ENCODE measurements at regions not wholly inside any gene's neighbourhood (a gene's known extent, or its start where the extent isn't known, plus 50 kb on each side); places are given as distances from the start of the nearest gene placed in this dataset.
"Not testable (repeated sequence)": the region's sequence is repeated elsewhere in the genome, so short reads cannot be mapped to it uniquely, and the experiment has no call there.

DNA sequence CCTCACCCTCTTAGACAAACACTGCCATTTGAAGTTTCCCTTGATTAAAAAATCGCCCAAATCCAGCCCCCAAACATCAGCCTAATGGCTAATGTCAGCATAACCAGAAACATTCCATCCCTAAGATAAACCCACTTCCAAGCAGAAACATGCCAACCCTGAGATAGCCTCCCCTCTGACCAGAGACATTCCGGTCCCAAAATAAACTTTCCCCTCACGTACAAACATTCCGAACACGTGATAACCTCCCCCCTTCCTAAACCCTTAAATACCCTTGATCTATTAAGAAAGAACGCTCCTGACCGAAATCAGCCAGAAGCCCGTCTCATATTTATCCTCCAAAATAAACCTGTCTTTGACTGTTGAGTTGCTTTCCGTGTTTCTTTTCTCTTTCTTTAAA, 237.2 kb downstream of the ASMT start:
- no peak overlapping the region for H3K27ac Mint-ChIP-seq
- H3K27me3 Mint-ChIP-seq = peaks cover 1% of the 10 kb centered on the region
- H3K4me3 Mint-ChIP-seq = no peak overlapping the region
- H3K36me3 Mint-ChIP-seq = no peaks in the 10 kb centered on the region
- H3K4me1 Mint-ChIP-seq (ENCODE audit: low read depth) = no peaks in the 10 kb centered on the region
- H3K9me3 Mint-ChIP-seq (ENCODE audit: low read depth) = no peaks in the 10 kb centered on the region

DNA sequence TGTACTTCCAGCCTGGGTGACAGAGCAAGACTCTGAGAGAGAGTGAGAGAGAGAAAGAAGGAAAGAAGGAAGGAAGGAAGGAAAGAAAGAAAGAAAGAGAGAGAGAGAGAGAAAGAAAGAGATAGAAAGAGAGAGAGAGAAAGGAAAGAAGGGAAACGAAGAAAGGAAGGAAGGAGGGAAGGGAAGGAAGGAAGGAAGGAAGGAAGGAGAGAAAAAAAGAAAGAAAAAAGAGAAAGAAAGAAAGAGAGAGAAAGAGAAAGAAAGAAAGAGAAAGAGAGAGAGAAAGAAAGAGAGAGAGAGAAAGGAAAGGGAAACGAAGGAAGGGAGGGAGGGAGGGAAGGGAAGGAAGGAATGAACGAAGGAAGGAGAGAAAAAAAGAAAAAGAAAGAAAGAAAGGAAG, 238.6 kb downstream of the ASMT start:
- Mint-ChIP-seq H3K4me3 (no peak overlapping the region), H3K9me3 (ENCODE audit: low read depth) (no peaks in the 10 kb centered on the region), H3K27me3 (peaks cover 3% of the 10 kb centered on the region), H3K4me1 (ENCODE audit: low read depth) (no peaks in the 10 kb centered on the region), H3K27ac (no peak overlapping the region), H3K36me3 (no peaks in the 10 kb centered on the region)

DNA sequence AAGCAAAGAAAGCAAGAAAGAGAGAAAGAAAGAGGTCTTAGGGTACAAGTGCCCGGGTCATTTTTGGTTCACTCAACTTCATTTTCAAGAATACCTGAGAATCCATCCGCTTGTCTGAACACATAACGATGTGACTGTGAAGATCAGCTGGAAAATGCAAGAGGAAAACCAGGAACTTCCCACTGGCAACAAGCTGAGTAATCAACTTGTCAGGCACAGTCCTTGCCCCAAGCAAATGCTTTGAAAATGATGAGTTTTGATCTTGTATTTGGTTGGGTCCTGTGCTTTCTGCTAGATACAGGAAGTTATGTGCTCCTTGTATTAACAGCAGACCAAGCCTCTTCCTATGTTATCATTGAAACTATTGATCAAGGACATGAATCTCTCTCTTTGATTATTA, 239.1 kb downstream of the ASMT start:
- H3K4me3 Mint-ChIP-seq = no peak overlapping the region
- no peaks in the 10 kb centered on the region for H3K9me3 Mint-ChIP-seq (ENCODE audit: low read depth)
- H3K4me1 Mint-ChIP-seq (ENCODE audit: low read depth) = no peaks in the 10 kb centered on the region
- no peak overlapping the region for H3K27ac Mint-ChIP-seq
- H3K27me3 Mint-ChIP-seq = peaks cover 3% of the 10 kb centered on the region
- H3K36me3 Mint-ChIP-seq = no peaks in the 10 kb centered on the region

GRCh38 chrX:1854861-1855260, 240.0 kb downstream of the ASMT start:
- H3K27ac Mint-ChIP-seq; H3K4me3 Mint-ChIP-seq; H3K36me3 Mint-ChIP-seq; H3K9me3 Mint-ChIP-seq (ENCODE audit: low read depth); H3K27me3 Mint-ChIP-seq; H3K4me1 Mint-ChIP-seq (ENCODE audit: low read depth): not testable (repeated sequence)

- H3K4me3 Mint-ChIP-seq; H3K36me3 Mint-ChIP-seq; H3K27ac Mint-ChIP-seq; H3K9me3 Mint-ChIP-seq (ENCODE audit: low read depth); H3K4me1 Mint-ChIP-seq (ENCODE audit: low read depth): not testable (repeated sequence)
- H3K27me3 Mint-ChIP-seq = peaks cover 17% of the 10 kb centered on the region
Observed at GRCh38 chrX:1859266-1859665, 244.4 kb downstream of the ASMT start.

DNA sequence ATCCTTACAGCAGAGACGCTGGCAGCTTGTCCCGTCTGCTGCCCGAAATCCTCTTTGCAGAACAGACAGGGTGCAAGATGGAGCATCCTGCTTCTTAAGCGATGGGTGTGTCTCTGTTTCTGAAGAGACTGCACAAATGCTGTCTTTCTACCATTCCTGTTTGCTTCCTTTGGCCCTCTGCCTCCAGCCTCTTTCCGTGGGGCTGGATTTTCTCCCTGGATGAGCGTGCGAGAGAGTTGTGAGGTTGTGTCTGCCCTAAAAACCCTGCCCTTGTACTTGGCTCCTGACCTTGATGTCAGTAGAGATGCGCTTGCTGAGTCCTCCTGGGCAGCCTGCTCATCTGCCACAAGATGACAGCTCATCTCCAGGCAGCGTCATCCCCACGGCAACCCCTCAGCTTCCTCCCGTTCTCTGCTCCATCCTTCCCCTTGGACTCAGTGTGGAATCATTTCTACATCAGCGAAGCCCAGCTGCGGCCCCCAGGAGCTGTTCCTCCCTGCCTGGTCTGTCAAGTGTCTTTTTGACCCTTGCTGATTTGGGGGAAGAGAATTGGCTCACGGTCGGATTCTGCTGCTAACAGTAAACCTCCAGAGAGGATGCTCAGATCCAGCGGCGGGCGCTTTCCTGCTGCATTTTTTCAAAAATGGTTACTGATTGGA, 246.2 kb downstream of the ASMT start:
- Mint-ChIP-seq H3K4me3 (no peak overlapping the region), H3K4me1 (ENCODE audit: low read depth) (no peaks in the 10 kb centered on the region), H3K27ac (no peak overlapping the region), H3K36me3 (no peaks in the 10 kb centered on the region), H3K27me3 (peaks cover 19% of the 10 kb centered on the region), H3K9me3 (ENCODE audit: low read depth) (no peaks in the 10 kb centered on the region)

GRCh38 chrX:1863995-1864394, 249.1 kb downstream of the ASMT start:
- H3K27me3 Mint-ChIP-seq = peaks cover 17% of the 10 kb centered on the region
- not testable (repeated sequence) for H3K36me3 Mint-ChIP-seq; H3K4me1 Mint-ChIP-seq (ENCODE audit: low read depth); H3K4me3 Mint-ChIP-seq; H3K9me3 Mint-ChIP-seq (ENCODE audit: low read depth); H3K27ac Mint-ChIP-seq

DNA sequence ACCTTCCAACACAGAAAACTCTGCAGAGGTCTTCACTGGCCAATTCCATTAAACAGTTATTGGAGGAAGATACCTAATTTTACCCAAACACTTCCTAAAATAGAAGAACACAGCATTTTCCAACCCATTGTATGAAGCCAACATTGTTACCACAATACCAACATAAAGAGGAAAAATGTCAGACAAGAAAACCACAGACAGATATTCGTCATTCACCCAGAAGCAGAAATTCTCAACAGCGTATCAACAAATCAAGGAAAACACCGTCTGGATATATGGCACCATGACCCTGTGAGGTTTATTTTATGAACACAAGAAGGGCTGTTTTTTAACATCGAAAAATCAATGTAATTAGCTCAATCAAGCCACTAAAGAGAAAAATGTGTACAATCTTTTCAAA, 255.6 kb downstream of the ASMT start:
- Mint-ChIP-seq H3K4me3 (no peak overlapping the region), H3K27ac (no peak overlapping the region), H3K9me3 (ENCODE audit: low read depth) (no peaks in the 10 kb centered on the region), H3K4me1 (ENCODE audit: low read depth) (peaks cover 4% of the 10 kb centered on the region), H3K27me3 (peaks cover 1% of the 10 kb centered on the region), H3K36me3 (no peaks in the 10 kb centered on the region)

- H3K36me3 Mint-ChIP-seq = no peaks in the 10 kb centered on the region
- H3K4me1 Mint-ChIP-seq (ENCODE audit: low read depth) = peaks cover 4% of the 10 kb centered on the region
- H3K27me3 Mint-ChIP-seq = no peaks in the 10 kb centered on the region
- H3K27ac Mint-ChIP-seq = no peak overlapping the region
- no peaks in the 10 kb centered on the region for H3K9me3 Mint-ChIP-seq (ENCODE audit: low read depth)
- H3K4me3 Mint-ChIP-seq = no peak overlapping the region
Observed at GRCh38 chrX:1871887-1872286, 257.0 kb downstream of the ASMT start.

GRCh38 chrX:1873671-1874070, 258.8 kb downstream of the ASMT start:
- peaks cover 4% of the 10 kb centered on the region for H3K4me1 Mint-ChIP-seq (ENCODE audit: low read depth)
- H3K36me3 Mint-ChIP-seq = peaks cover 2% of the 10 kb centered on the region
- H3K9me3 Mint-ChIP-seq (ENCODE audit: low read depth) = no peaks in the 10 kb centered on the region
- peaks cover 3% of the 10 kb centered on the region for H3K27me3 Mint-ChIP-seq
- H3K4me3 Mint-ChIP-seq = no peak overlapping the region
- H3K27ac Mint-ChIP-seq = no peak overlapping the region

DNA sequence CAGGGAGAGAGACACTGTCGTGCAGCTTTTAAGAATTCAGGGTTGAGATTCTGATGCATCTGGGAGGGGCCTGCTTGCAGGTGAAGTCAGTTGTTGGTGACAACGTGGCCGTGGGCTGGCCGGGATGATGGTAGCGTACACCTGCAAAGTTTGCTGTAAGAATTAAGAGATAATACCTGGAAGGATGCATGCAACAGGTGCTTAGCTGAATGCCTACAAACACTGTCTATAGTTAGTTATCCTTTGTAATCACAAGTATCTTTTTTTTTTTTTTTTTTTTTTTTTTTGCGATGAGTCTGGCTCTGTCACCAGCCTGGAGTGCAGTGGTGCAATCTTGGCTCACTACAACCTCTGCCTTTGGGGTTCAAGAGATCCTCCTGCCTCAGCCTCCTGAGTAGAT, 259.6 kb downstream of the ASMT start:
- Mint-ChIP-seq H3K9me3 (ENCODE audit: low read depth) (no peaks in the 10 kb centered on the region), H3K27ac (no peak overlapping the region), H3K4me1 (ENCODE audit: low read depth) (peaks cover 4% of the 10 kb centered on the region), H3K27me3 (peaks cover 3% of the 10 kb centered on the region), H3K36me3 (peaks cover 2% of the 10 kb centered on the region), H3K4me3 (no peak overlapping the region)

DNA sequence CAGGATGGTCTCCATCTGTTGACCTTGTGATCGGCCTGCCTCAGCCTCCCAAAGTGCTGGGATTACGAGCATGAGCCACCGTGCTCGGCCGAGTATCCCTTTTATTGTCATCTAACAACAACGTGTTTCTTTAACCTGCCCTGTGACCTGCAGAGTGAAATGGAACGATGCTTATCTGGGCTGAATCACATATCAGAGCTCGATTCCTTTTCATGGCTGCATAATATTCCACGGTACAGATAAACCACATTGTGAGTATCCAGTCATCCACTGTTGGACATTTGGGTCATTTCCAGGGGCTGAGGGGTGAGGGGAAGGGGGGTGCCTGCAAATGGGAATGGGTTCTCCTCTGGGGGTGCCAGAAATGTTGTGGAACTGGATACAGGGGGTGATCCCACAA, 260.0 kb downstream of the ASMT start:
- H3K27ac Mint-ChIP-seq = no peak overlapping the region
- H3K27me3 Mint-ChIP-seq = peaks cover 6% of the 10 kb centered on the region
- no peaks in the 10 kb centered on the region for H3K9me3 Mint-ChIP-seq (ENCODE audit: low read depth)

DNA sequence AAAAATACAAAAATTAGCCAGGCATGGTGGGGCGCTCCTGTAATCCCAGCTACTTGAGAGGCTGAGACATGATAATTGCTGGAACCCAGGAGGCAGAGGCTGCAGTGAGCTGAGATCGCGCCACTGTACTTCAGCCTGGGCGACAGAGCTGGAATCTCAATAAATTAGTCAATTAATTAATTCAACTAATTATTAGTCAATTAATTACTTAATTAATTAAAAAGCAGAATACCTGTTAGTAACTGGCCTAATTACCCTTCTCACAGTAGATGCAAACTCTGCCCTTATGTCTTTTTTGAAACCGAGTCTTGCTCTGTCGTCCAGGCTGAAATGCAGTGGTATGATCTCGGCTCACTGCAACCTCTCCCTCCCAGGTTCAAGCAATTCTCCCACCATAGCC, 261.2 kb downstream of the ASMT start:
- Mint-ChIP-seq H3K36me3 (peaks cover 6% of the 10 kb centered on the region), H3K4me1 (ENCODE audit: low read depth) (no peaks in the 10 kb centered on the region), H3K27me3 (peaks cover 6% of the 10 kb centered on the region), H3K4me3 (no peak overlapping the region), H3K27ac (no peak overlapping the region), H3K9me3 (ENCODE audit: low read depth) (no peaks in the 10 kb centered on the region)

More for the DNA sequence above, 260.0 kb downstream of the ASMT start:
- Mint-ChIP-seq H3K4me3 (no peak overlapping the region), H3K4me1 (ENCODE audit: low read depth) (peaks cover 4% of the 10 kb centered on the region), H3K36me3 (peaks cover 6% of the 10 kb centered on the region)

DNA sequence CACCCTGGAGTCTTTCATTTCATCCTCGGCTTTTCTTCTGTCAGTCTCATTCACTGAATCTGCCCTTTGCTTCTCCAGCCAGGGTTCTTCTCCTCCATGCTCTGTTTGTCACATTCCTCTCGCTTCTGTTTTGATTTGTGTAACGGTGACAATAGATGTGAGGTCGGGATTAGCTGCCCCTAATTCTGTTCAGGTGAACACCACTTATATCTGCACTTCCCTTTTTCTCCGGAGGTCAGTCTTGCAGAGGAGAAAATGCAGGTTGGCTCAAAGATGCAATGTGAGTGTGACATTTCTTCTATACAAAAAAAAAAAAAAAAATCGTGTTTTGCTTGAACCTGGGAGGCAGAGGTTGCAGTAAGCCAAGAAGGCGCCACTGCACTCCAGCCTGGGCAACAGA, 262.9 kb downstream of the ASMT start:
- no peak overlapping the region for H3K4me3 Mint-ChIP-seq
- peaks cover 6% of the 10 kb centered on the region for H3K36me3 Mint-ChIP-seq
- peaks cover 6% of the 10 kb centered on the region for H3K27me3 Mint-ChIP-seq
- H3K27ac Mint-ChIP-seq = no peak overlapping the region
- no peaks in the 10 kb centered on the region for H3K9me3 Mint-ChIP-seq (ENCODE audit: low read depth)
- no peaks in the 10 kb centered on the region for H3K4me1 Mint-ChIP-seq (ENCODE audit: low read depth)

DNA sequence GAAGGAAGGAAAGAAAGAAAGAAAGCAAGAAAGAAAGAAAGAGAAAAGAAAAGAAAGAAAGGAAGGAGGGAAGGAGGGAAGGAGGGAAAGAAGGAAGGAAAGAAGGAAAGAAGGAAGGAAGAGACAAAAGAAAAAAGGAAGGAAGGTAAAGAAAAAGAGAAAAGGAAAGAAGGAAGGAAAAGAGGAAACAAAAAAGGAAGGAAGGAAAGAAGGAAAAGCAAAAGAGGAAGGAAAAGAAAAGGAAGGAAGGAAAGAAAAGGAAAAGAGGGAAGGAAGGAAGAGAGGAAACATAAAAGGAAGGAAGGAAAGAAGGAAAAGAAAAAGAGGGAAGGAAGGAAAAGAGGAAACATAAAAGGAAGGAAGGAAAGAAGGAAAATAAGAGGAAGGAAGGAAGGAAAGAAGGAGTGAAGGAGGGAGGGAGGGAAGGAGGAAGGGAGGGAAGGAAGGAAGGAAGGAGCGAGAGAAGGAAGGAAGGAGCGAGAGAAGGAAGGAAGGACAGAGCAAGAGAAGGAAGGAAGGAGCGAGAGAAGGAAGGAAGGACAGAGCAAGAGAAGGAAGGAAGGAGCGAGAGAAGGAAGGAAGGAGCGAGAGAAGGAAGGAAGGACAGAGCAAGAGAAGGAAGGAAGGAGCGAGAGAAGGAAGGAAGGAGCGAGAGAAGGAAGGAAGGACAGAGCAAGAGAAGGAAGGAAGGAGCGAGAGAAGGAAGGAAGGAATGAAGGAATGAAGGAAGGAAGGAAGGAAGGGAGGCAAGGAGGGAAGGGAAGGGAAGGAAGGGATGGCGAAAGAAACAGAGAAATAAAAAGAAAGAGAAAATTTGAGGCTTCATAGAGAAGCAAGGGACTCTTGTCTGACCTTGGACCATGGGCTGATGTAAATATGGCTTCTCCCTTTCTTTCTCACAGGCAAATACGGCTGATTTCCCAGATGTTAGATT, 266.3 kb downstream of the ASMT start:
- not testable (repeated sequence) for H3K4me1 Mint-ChIP-seq (ENCODE audit: low read depth); H3K27ac Mint-ChIP-seq; H3K9me3 Mint-ChIP-seq (ENCODE audit: low read depth); H3K4me3 Mint-ChIP-seq; H3K36me3 Mint-ChIP-seq
- H3K27me3 Mint-ChIP-seq = peaks cover 12% of the 10 kb centered on the region

DNA sequence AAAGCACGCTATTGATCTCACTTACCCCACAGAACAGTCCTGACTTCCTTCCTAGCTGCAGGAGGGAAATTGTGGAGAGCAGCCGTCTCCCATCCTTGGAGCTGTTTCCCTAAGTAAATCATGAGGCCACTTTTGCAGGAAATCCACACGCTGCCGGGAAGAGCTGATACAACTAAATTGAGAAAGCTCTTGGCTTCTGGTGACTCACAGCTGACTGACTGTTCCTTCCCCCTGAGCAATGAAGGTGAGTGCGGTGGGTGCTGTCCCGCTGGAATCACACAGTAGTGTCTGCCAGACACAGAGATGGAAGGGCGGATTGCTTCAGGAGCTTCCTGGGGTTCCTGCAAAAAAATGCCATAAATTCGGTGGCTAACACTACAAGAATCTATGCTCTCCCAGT, 268.9 kb downstream of the ASMT start:
- Mint-ChIP-seq H3K27ac (no peak overlapping the region), H3K27me3 (peaks cover 9% of the 10 kb centered on the region), H3K4me3 (no peak overlapping the region), H3K4me1 (ENCODE audit: low read depth) (no peaks in the 10 kb centered on the region), H3K9me3 (ENCODE audit: low read depth) (no peaks in the 10 kb centered on the region), H3K36me3 (peaks cover 3% of the 10 kb centered on the region)

Measured in activated naive CD8-positive, alpha-beta T cell (primary cell).